ENCODE measurements at regions not wholly inside any gene's neighbourhood (a gene's known extent, or its start where the extent isn't known, plus 50 kb on each side); places are given as distances from the start of the nearest gene placed in this dataset.
A peak's percentile ranks its signal among the peaks of the same experiment; 100 is the strongest.

- no peak overlapping the region for H3K27ac Mint-ChIP-seq
- H3K4me3 Mint-ChIP-seq, result no peak overlapping the region
- peaks cover 0 to 1% (median 0%) of the 10 kb centered on the region in 3 donors for H3K9me3 Mint-ChIP-seq
- H3K27me3 Mint-ChIP-seq, result no peaks in the 10 kb centered on the region
- peaks cover 12 to 28% (median 26%) of the 10 kb centered on the region in 3 donors for H3K4me1 Mint-ChIP-seq
- no peaks in the 10 kb centered on the region for H3K36me3 Mint-ChIP-seq
These were observed 223.1 kb upstream of the FOXN3 start for GRCh38 chr14:89640141-89640540.

- no peaks in the 10 kb centered on the region for H3K36me3 Mint-ChIP-seq
- H3K9me3 Mint-ChIP-seq, result peaks cover 0 to 1% (median 0%) of the 10 kb centered on the region in 3 donors
- H3K4me1 Mint-ChIP-seq, result peaks cover 12 to 28% (median 26%) of the 10 kb centered on the region in 3 donors
- H3K4me3 Mint-ChIP-seq, result no peak overlapping the region
- H3K27ac Mint-ChIP-seq, result no peak overlapping the region
- H3K27me3 Mint-ChIP-seq, result no peaks in the 10 kb centered on the region
These were observed 222.7 kb upstream of the FOXN3 start for GRCh38 chr14:89639687-89640086.

GRCh38 chr14:89638891-89639290 is 221.9 kb upstream of the FOXN3 start:
- H3K27me3 Mint-ChIP-seq, result no peaks in the 10 kb centered on the region
- peaks cover 12 to 28% (median 26%) of the 10 kb centered on the region in 3 donors for H3K4me1 Mint-ChIP-seq
- no peak overlapping the region for H3K27ac Mint-ChIP-seq
- H3K4me3 Mint-ChIP-seq, result peak overlapping the region in 2 of 4 donors; percentile 41 to 72
- H3K9me3 Mint-ChIP-seq, result peaks cover 0 to 1% (median 0%) of the 10 kb centered on the region in 3 donors
- no peaks in the 10 kb centered on the region for H3K36me3 Mint-ChIP-seq

GRCh38 chr14:89637581-89637980 is 220.5 kb upstream of the FOXN3 start:
- Mint-ChIP-seq H3K9me3 (peaks cover 0 to 1% (median 0%) of the 10 kb centered on the region in 3 donors), H3K27me3 (no peaks in the 10 kb centered on the region), H3K27ac (no peak overlapping the region)

GRCh38 chr14:89635615-89636014 is 218.6 kb upstream of the FOXN3 start:
- no peak overlapping the region for H3K4me3 Mint-ChIP-seq
- no peaks in the 10 kb centered on the region for H3K27me3 Mint-ChIP-seq
- H3K36me3 Mint-ChIP-seq, result no peaks in the 10 kb centered on the region
- no peak overlapping the region for H3K27ac Mint-ChIP-seq
- H3K9me3 Mint-ChIP-seq, result peaks cover 0 to 1% (median 0%) of the 10 kb centered on the region in 3 donors
- H3K4me1 Mint-ChIP-seq, result peaks cover 11 to 19% (median 14%) of the 10 kb centered on the region in 3 donors

More at GRCh38 chr14:89637581-89637980, 220.5 kb upstream of the FOXN3 start:
- no peak overlapping the region for H3K4me3 Mint-ChIP-seq
- no peaks in the 10 kb centered on the region for H3K36me3 Mint-ChIP-seq
- H3K4me1 Mint-ChIP-seq, result peaks cover 16 to 32% (median 20%) of the 10 kb centered on the region in 3 donors

GRCh38 chr14:89634037-89634436 is 217.0 kb upstream of the FOXN3 start:
- peaks cover 0 to 1% (median 0%) of the 10 kb centered on the region in 3 donors for H3K9me3 Mint-ChIP-seq
- H3K27me3 Mint-ChIP-seq, result no peaks in the 10 kb centered on the region
- no peak overlapping the region for H3K4me3 Mint-ChIP-seq
- no peak overlapping the region for H3K27ac Mint-ChIP-seq
- peaks cover 4 to 17% (median 10%) of the 10 kb centered on the region in 3 donors for H3K4me1 Mint-ChIP-seq
- peaks cover 3% of the 10 kb centered on the region for H3K36me3 Mint-ChIP-seq

- Mint-ChIP-seq H3K9me3 (peaks cover 0 to 11% (median 8%) of the 10 kb centered on the region in 3 donors), H3K27me3 (no peaks in the 10 kb centered on the region), H3K4me3 (peak overlapping the region in 1 of 4 donors; percentile 12), H3K4me1 (peaks cover 9 to 30% (median 10%) of the 10 kb centered on the region in 3 donors), H3K27ac (no peak overlapping the region), H3K36me3 (peaks cover 3% of the 10 kb centered on the region)
These were observed 213.2 kb upstream of the FOXN3 start for GRCh38 chr14:89630101-89630829.

- peak overlapping the region in 2 of 3 donors; percentile 8 to 67 for H3K27ac Mint-ChIP-seq
- H3K9me3 Mint-ChIP-seq, result peaks cover 0 to 11% (median 8%) of the 10 kb centered on the region in 3 donors
- H3K36me3 Mint-ChIP-seq, result peaks cover 3% of the 10 kb centered on the region
- H3K4me1 Mint-ChIP-seq, result peaks cover 10 to 30% (median 14%) of the 10 kb centered on the region in 3 donors
- H3K4me3 Mint-ChIP-seq, result no peak overlapping the region
- no peaks in the 10 kb centered on the region for H3K27me3 Mint-ChIP-seq
These were observed 212.3 kb upstream of the FOXN3 start for GRCh38 chr14:89629383-89629782.

- peaks cover 0 to 11% (median 8%) of the 10 kb centered on the region in 3 donors for H3K9me3 Mint-ChIP-seq
- no peaks in the 10 kb centered on the region for H3K27me3 Mint-ChIP-seq
- peaks cover 10 to 30% (median 14%) of the 10 kb centered on the region in 3 donors for H3K4me1 Mint-ChIP-seq
- no peak overlapping the region for H3K27ac Mint-ChIP-seq
- no peak overlapping the region for H3K4me3 Mint-ChIP-seq
- H3K36me3 Mint-ChIP-seq, result peaks cover 3% of the 10 kb centered on the region
These were observed 211.5 kb upstream of the FOXN3 start for GRCh38 chr14:89628521-89628920.

GRCh38 chr14:89626233-89626806 is 209.3 kb upstream of the FOXN3 start:
- Mint-ChIP-seq H3K4me1 (peaks cover 9 to 29% (median 19%) of the 10 kb centered on the region in 3 donors), H3K36me3 (peaks cover 3% of the 10 kb centered on the region), H3K27ac (peak overlapping the region in 2 of 3 donors; percentile 41 to 87), H3K27me3 (no peaks in the 10 kb centered on the region), H3K9me3 (peaks cover 0 to 11% (median 8%) of the 10 kb centered on the region in 3 donors), H3K4me3 (peak overlapping the region in 2 of 4 donors; percentile 35 to 46)

- H3K27ac Mint-ChIP-seq, result peak overlapping the region in 2 of 3 donors; percentile 41 to 87
- peaks cover 0 to 11% (median 8%) of the 10 kb centered on the region in 3 donors for H3K9me3 Mint-ChIP-seq
- H3K36me3 Mint-ChIP-seq, result peaks cover 3% of the 10 kb centered on the region
- peak overlapping the region in 1 of 4 donors; percentile 65 for H3K4me3 Mint-ChIP-seq
- no peaks in the 10 kb centered on the region for H3K27me3 Mint-ChIP-seq
- peaks cover 12 to 35% (median 21%) of the 10 kb centered on the region in 3 donors for H3K4me1 Mint-ChIP-seq
These were observed 208.7 kb upstream of the FOXN3 start for GRCh38 chr14:89625731-89626232.

GRCh38 chr14:89625244-89625713 is 208.2 kb upstream of the FOXN3 start:
- peaks cover 0 to 11% (median 8%) of the 10 kb centered on the region in 3 donors for H3K9me3 Mint-ChIP-seq
- no peaks in the 10 kb centered on the region for H3K27me3 Mint-ChIP-seq
- H3K27ac Mint-ChIP-seq, result no peak overlapping the region
- H3K4me1 Mint-ChIP-seq, result peaks cover 12 to 39% (median 24%) of the 10 kb centered on the region in 3 donors
- peaks cover 3% of the 10 kb centered on the region for H3K36me3 Mint-ChIP-seq
- H3K4me3 Mint-ChIP-seq, result peak overlapping the region in 1 of 4 donors; percentile 65

GRCh38 chr14:89624500-89625156 is 207.6 kb upstream of the FOXN3 start:
- peaks cover 14 to 44% (median 31%) of the 10 kb centered on the region in 3 donors for H3K4me1 Mint-ChIP-seq

GRCh38 chr14:89621791-89622638 is 205.0 kb upstream of the FOXN3 start:
- H3K4me1 Mint-ChIP-seq, result peaks cover 23 to 54% (median 38%) of the 10 kb centered on the region in 3 donors
- H3K27ac Mint-ChIP-seq, result peak overlapping the region in 2 of 3 donors; percentile 18 to 76

More at GRCh38 chr14:89624500-89625156, 207.6 kb upstream of the FOXN3 start:
- Mint-ChIP-seq H3K36me3 (no peaks in the 10 kb centered on the region), H3K4me3 (no peak overlapping the region), H3K27me3 (no peaks in the 10 kb centered on the region), H3K27ac (peak overlapping the region in 2 of 3 donors; percentile 20 to 27), H3K9me3 (peaks cover 0 to 11% (median 8%) of the 10 kb centered on the region in 3 donors)

More at GRCh38 chr14:89621791-89622638, 205.0 kb upstream of the FOXN3 start:
- Mint-ChIP-seq H3K27me3 (no peaks in the 10 kb centered on the region), H3K9me3 (peaks cover 0 to 6% (median 3%) of the 10 kb centered on the region in 3 donors), H3K36me3 (no peaks in the 10 kb centered on the region), H3K4me3 (peak overlapping the region in 1 of 4 donors; percentile 94)

All from IgD-negative memory B cell (primary cell).